GM21515 (cell line): ENCODE measurements at regions not wholly inside any gene's neighbourhood (a gene's known extent, or its start where the extent isn't known, plus 50 kb on each side); places are given as distances from the start of the nearest gene placed in this dataset.
"Not testable (repeated sequence)": the region's sequence is repeated elsewhere in the genome, so short reads cannot be mapped to it uniquely, and the experiment has no call there.

ENCODE experiments used
- ATAC-seq: cut with Tn5 transposase; IDR thresholded peaks from one replicate; pipeline ENCODE4 v1.9.1; 2021; ENCODE audit not compliant: unreplicated experiment

DNA sequence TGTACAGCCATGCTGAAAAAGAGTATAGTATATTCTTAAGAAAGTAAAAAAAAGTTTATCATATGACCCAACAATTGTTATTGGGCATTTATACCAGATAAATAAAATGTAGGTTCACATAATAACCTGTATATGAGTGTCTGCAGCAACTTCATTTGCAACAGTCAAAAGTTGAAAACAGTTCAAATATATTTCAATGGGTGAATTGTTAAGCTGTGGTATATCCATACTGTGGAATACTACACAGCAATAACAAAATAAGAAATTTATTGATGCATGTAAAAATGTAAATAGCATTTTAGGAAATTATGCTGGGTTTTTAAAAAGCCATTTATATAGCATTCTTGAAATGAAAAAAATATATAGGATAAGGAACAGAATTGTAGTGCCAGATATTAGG lies 1420.1 kb upstream of the ACO1 start:
- no peak for ATAC-seq

- ATAC-seq = no peak
Measured at GRCh38 chr9:30967476-30967875, 1417.0 kb upstream of the ACO1 start.

GRCh38 chr9:30970186-30970585 lies 1414.3 kb upstream of the ACO1 start:
- no peak for ATAC-seq

DNA sequence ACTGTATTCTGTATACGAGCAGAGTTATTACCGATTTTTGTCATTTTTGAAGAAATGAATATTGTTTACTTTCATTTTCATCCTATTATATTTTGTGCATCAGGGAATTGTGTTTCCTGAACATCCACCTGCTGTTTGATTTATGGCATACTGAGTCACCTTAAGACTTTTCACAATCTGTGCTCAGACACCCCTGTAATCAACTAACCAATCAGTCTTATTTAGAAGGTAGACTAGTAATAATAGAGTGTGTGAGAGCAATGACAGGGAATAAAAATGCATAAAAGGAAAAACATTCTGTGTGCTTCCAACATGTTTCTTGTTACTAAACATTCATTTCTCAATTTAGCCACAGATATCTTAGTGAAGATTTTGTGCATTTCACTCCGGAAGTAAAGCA lies 1413.6 kb upstream of the ACO1 start:
- ATAC-seq = no peak

- no peak for ATAC-seq
Measured at GRCh38 chr9:30972654-30973053, 1411.8 kb upstream of the ACO1 start.

DNA sequence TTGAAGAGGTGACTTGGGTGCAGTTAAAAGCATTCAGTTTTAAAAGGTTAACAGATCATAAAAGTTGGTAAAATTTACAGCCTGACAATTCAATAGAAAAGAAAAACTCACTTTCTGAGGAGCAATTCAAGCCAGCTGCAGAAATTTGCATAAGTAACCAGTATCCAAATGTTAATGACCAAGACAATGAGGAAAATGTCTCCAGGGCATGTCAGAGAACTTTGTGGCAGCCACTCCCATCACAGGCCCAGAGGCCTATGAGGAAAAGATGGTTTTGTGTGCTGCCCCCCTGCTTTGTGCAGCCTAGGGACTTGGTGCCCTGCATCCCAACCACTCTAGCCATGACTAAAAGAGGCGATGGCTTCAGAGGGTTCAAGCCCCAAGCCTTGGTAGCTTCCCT lies 1406.5 kb upstream of the ACO1 start:
- ATAC-seq = no peak

GRCh38 chr9:30982301-30982700 lies 1402.1 kb upstream of the ACO1 start:
- no peak for ATAC-seq

GRCh38 chr9:30995956-30996738 lies 1388.3 kb upstream of the ACO1 start:
- ATAC-seq = no peak

GRCh38 chr9:30996761-30997160 lies 1387.7 kb upstream of the ACO1 start:
- ATAC-seq = no peak

DNA sequence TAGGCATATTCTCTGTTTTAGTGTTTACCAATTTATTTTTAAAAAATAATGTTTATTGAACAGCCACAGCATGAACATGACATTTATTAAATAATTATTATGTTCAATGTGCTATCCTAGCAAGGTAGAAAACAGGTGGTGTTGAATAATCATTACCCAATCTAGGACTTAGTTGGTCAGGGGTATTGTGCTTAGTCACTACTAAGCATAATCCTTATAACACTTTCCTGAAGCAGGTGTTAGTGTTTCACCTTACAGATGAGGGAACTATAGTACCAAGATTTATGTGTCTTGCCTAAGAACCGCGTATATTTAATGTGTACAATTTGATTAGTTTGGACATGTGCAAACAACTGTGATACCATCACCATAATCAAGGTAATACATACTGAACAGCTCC lies 1387.2 kb upstream of the ACO1 start:
- no peak for ATAC-seq

DNA sequence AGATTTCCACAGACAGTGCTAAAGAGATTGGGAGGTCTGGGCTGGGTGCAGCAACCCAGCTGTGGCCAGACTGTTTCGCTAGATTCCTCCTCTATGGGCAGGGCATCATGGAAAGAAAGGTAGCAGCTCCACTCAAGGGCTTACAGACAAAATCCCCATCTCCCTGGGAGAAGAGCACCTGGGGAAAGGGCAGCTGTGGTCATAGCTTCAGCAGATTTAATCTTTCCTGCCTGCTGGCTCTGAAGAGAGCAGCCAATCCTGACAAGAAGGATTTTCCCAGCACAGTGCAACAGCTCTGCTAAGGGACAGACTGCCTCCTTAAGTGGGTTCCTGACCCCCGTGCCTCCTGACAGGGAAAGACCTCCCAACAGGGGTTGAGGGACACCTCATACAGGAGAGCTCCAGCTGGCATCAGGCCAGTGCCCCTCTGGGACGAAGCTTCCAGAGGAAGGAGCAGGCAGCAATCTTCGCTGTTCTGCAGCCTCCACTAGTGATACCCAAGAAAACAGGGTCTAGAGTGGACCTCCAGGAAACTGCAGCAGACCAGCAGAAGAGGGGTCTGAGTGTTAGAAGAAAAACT lies 1379.3 kb upstream of the ACO1 start:
- ATAC-seq = no peak

DNA sequence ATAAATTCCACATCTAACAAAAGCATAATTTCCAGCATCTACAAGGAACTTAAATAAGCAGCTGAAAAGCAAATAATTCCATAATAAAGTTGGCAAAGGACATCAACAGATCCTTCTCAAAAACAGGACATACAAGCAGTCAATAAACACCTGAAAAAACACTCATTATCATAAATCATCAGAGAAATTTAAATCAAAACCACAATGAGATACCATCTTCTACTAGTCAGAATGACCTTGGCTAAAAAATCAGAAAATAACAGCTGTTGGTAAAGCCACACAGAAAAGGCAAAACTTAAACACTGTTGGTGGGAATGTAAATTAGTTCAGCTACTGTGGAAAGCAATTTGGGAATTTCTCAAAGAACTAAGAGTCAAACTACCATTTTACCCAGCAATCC lies 1371.1 kb upstream of the ACO1 start:
- no peak for ATAC-seq

DNA sequence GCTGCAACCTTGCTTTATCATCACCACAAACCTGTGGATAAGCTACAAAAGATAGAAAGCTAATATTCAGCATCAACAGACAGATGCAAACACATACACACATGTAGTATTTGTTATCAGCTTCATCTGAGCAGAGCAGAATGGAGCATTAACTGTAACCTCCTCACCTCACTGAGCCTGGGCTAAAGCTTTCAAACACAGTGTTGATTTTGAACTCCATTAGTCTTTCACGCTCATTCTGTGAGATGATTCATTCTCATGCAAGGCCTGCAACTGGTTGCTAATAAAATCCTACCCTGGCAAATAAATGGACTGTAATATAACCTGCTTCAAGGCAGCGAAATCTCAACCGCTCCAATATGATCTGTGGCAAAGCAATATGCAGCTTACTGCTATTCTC lies 1360.6 kb upstream of the ACO1 start:
- ATAC-seq = no peak

DNA sequence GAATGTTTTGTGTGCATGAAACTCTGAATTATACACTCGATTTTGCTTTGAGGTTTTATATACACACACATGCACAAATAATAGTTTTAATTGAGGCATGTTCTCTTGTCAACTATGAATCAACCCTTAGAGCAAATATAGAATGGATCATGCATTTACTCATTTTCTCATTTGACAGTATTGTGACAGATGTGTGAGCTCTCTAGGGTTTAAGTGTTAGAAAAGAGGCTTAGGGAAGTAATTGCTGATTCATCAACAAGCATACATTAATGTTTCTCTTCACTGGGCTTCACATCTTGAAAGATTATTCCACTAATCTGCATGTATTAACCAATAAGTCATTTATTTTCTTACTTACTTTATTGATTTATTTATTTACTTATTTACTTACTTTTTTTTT lies 1356.8 kb upstream of the ACO1 start:
- ATAC-seq = no peak

DNA sequence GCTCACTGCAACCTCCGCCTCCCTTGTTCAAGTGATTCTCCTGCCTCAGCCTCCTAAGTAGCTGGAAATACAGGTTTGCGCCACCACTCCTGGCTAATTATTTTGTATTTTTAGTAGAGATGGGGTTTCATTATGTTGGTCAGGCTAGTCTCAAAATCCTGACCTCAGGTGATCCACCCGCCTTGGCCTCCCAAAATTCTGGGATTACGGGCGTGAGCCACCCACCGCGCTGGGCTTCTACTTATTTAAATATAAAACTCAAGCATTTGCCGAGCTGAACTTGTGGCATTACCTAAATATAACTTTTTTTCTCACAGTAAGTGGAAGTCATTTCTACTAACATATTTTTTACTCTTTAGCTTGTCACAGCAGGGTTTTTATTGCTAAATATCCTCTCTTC lies 1356.3 kb upstream of the ACO1 start:
- ATAC-seq = no peak

DNA sequence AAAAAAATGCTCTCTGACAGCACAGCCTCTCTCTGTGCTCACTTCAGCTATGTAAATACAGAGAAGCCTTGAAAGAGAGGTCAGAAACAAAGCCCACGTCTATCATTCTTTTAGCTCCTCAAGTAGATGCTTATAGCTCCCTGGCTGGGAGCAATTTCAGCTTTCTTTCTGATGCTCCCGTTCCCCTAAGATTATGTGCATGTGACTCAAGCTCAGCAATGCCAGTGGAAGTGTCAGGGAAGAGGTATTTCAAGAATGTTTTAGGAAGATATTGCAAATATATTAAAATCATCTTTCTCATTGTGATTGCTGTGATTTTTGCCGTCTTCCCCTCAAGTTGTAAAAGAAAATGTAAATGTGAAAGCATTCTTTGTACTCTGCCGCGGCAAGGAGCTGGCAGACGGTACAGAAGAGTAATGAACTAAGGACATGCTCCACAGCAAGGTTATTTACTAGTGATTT lies 1353.7 kb upstream of the ACO1 start:
- ATAC-seq = no peak

DNA sequence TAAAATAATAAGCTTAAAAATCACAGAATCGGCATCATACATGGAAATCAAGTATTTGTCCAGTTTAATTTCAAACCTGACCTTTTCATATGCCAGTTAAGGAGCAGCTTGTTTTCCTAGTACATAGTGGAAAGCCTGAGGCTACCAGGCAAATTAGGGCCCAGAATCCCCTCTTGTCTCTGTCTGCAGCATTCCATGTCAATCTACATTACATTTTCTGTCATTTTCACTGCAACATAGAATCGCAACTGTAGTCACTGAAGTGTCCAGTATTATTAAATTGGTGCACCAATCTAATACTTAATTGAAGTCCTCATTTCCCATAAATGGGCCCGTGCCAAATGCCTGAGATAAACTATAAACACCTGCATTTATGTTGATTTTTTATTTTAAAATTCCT lies 1352.2 kb upstream of the ACO1 start:
- no peak for ATAC-seq

DNA sequence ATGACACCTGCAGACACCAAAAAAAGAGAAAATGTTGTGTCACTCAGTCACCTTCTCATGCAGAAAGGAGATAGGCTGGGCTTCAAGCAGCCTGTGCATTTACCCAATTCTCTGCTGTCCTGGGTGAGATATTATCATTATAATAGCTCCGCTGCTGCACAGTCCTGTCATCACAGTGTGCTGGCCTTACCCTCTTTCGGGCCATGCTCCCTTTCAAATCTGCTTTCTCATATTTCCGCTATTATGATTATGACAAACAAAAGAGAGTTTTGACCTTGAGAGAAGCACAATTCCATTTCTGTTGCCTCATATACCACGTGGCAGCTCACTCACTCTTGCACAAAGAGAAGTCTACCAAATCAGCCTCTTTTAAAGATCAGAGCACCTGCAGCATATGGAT lies 1350.1 kb upstream of the ACO1 start:
- ATAC-seq = no peak

- ATAC-seq = no peak
Measured at GRCh38 chr9:31040564-31040963, 1343.9 kb upstream of the ACO1 start.

DNA sequence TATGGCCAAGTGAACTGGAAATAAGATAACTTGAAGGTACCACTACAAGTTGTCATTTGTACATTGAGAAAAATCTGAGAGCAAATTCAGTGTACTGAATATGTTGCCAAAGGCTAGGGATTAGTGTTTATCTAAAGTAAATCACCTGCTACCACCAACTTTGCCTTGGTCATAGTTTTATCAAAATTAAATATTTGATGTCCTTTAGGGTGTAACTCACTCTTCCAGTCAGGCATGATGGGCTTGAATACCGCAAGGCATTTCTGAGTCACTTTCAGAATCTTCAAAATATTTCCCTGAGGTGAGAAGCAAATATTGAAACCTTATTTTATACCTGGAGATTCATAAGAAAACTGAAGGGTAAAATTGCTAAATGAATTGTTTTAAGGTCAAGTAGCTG lies 1338.6 kb upstream of the ACO1 start:
- ATAC-seq = no peak

DNA sequence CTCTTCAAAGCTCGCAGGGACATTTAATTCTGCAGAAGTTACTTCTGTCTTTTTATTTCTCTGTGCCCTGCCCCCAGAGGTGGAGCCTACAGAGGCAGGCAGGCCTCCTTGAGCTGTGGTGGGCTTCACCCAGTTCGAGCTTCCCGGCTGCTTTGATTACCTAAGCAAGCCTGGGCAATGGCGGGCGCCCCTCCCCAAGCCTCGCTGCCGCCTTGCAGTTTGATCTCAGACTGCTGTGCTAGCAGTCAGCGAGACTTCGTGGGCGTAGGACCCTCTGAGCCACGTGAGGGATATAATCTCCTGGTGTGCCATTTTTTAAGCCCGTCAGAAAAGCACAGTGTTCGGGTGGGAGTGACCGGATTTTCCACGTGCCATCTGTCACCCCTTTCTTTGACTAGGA lies 1322.9 kb upstream of the ACO1 start:
- ATAC-seq = not testable (repeated sequence)

- no peak for ATAC-seq
Measured at GRCh38 chr9:31065691-31066090, 1318.8 kb upstream of the ACO1 start.

DNA sequence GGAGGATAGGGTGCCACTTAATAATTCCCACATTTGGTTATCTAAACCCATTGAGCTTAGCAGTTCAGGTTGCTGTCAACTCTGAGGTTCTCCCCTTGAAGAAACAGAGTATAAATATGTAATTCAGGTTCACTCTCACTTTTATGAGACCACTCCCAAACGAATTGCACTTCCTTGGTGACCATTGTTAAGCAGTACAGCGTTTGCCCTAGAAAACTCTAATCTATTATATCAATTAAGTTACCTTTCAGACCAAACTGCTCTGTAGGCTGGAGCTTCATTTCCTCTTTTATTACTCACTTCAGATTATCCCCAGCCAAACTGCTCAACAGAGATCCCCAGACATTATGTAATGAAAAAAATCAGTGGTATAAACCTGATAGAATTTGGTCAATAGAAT lies 1317.0 kb upstream of the ACO1 start:
- no peak for ATAC-seq
